GM23338 (cell line): ENCODE measurements at regions not wholly inside any gene's neighbourhood (a gene's known extent, or its start where the extent isn't known, plus 50 kb on each side); places are given as distances from the start of the nearest gene placed in this dataset.

Experiments
- ATAC-seq: fragments of 200-7000 bp; cut with Tn5 transposase; 3 replicates; pipeline ENCODE4 v1.9.1; 2020
- DNase-seq: peaks from one replicate; pipeline ENCODE4 v3.0.0-alpha.2; 2015; ENCODE audit warnings: low spot score
- H2AFZ ChIP-seq: fragments of 200-600 bp; sonication (generic); 2 replicates; pipeline ENCODE4 v1.8.0; 2016; ENCODE audit warnings: antibody characterized with exemption, mild to moderate bottlenecking, moderate library complexity
- H3F3A ChIP-seq: fragments of 200-600 bp; sonication (generic); replicated peaks from 2 replicates; pipeline ENCODE4 v1.8.0; 2017; ENCODE audit warnings: antibody characterized with exemption, mixed run types, low read depth
- H3K27ac ChIP-seq: fragments of 200-600 bp; sonication (generic); 2 replicates; pipeline ENCODE4 v1.6.1; 2016; ENCODE audit warnings: low read depth
- H3K27me3 ChIP-seq: fragments of 200-600 bp; sonication (generic); 2 replicates; pipeline ENCODE4 v1.8.0; 2016; ENCODE audit warnings: mild to moderate bottlenecking, mixed run types, moderate library complexity; ENCODE audit not compliant: insufficient read depth
- H3K36me3 ChIP-seq: fragments of 200-600 bp; sonication (generic); 2 replicates; pipeline ENCODE4 v1.8.0; 2016; ENCODE audit warnings: mild to moderate bottlenecking; ENCODE audit not compliant: insufficient read depth
- H3K4me1 ChIP-seq: fragments of 200-600 bp; sonication (generic); 2 replicates; pipeline ENCODE4 v1.8.0; 2016; ENCODE audit warnings: mild to moderate bottlenecking, moderate library complexity; ENCODE audit not compliant: insufficient read depth
- H3K4me2 ChIP-seq: fragments of 200-600 bp; sonication (generic); 2 replicates; pipeline ENCODE4 v1.7.1; 2017; ENCODE audit warnings: mixed run types
- H3K4me3 ChIP-seq: fragments of 200-600 bp; sonication (generic); 2 replicates; pipeline ENCODE4 v1.6.1; 2016; ENCODE audit warnings: mixed run types
- H3K79me2 ChIP-seq: fragments of 200-600 bp; sonication (generic); replicated peaks from 2 replicates; pipeline ENCODE4 v1.8.0; 2017; ENCODE audit warnings: mild to moderate bottlenecking; ENCODE audit not compliant: insufficient read depth
- H3K9me2 ChIP-seq: fragments of 200-600 bp; sonication (generic); 2 replicates; pipeline ENCODE4 v1.8.0; 2017; ENCODE audit not compliant: insufficient read depth
- H4K20me1 ChIP-seq: fragments of 200-600 bp; sonication (generic); replicated peaks from 2 replicates; pipeline ENCODE4 v1.8.0; 2017; ENCODE audit warnings: mild to moderate bottlenecking; ENCODE audit not compliant: insufficient read depth
- H3K27ac Mint-ChIP-seq: 2 replicates; pipeline ENCODE4 v1.8.0; 2020; ENCODE audit warnings: inconsistent platforms, mild to moderate bottlenecking, moderate library complexity, mixed read lengths
- H3K27me3 Mint-ChIP-seq: 3 replicates; pipeline ENCODE4 v1.8.0; 2022; ENCODE audit warnings: low read depth, mild to moderate bottlenecking, moderate library complexity, mixed read lengths, inconsistent platforms; ENCODE audit not compliant: insufficient read depth, poor library complexity
- H3K36me3 Mint-ChIP-seq: 3 replicates; pipeline ENCODE4 v1.8.0; 2021; ENCODE audit warnings: low read depth, mild to moderate bottlenecking, inconsistent platforms, moderate library complexity, mixed read lengths
- H3K4me1 Mint-ChIP-seq: 3 replicates; pipeline ENCODE4 v1.8.0; 2020; ENCODE audit warnings: mild to moderate bottlenecking, inconsistent platforms, mixed read lengths
- H3K4me3 Mint-ChIP-seq: 3 replicates; pipeline ENCODE4 v1.8.0; 2021; ENCODE audit warnings: moderate library complexity, mild to moderate bottlenecking, inconsistent platforms, mixed read lengths
- H3K9me3 Mint-ChIP-seq: 3 replicates; pipeline ENCODE4 v1.8.0; 2020; ENCODE audit warnings: moderate library complexity, mild to moderate bottlenecking, inconsistent platforms, mixed read lengths
- CREB1 ChIP-seq: fragments of 250-450 bp; sonication (Bioruptor Pico); IDR thresholded peaks from 2 replicates; pipeline ENCODE4 v1.5.0; 2020; ENCODE audit warnings: low read depth, mild to moderate bottlenecking, moderate library complexity
- CTCF ChIP-seq, 2 experiments: fragments of 200-600 bp in 1 of 2; sonication (generic) in 1 of 2; conservative IDR thresholded peaks; 2 replicates each; pipeline versions ENCODE4 v1.5.1 to v1.6.1; 2016 to 2017; ENCODE audit warnings: antibody characterized with exemption in 2 of 2, low read depth in 2 of 2, mild to moderate bottlenecking in 2 of 2, moderate library complexity in 1 of 2
- EZH2 ChIP-seq: fragments of 200-600 bp; sonication (generic); IDR thresholded peaks from one replicate; pipeline ENCODE4 v1.8.0; 2017; ENCODE audit warnings: antibody characterized with exemption, mild to moderate bottlenecking, low read depth; ENCODE audit not compliant: unreplicated experiment
- EZH2phosphoT487 ChIP-seq: fragments of 200-600 bp; sonication (generic); IDR thresholded peaks from one replicate; pipeline ENCODE4 v1.8.1; 2018; ENCODE audit warnings: antibody characterized with exemption; ENCODE audit not compliant: unreplicated experiment
- JUNB ChIP-seq: IDR thresholded peaks from one replicate; pipeline ENCODE4 v1.6.1; 2016; ENCODE audit warnings: antibody characterized with exemption; ENCODE audit not compliant: unreplicated experiment
- NANOG ChIP-seq: IDR thresholded peaks from 2 replicates; pipeline ENCODE4 v1.6.1; 2016; ENCODE audit warnings: antibody characterized with exemption, borderline replicate concordance
- POLR2AphosphoS5 ChIP-seq: IDR thresholded peaks from 2 replicates; pipeline ENCODE4 v1.6.1; 2016; ENCODE audit warnings: antibody characterized with exemption, low read depth
- REST ChIP-seq: IDR thresholded peaks from one replicate; pipeline ENCODE4 v1.6.1; 2018; ENCODE audit warnings: antibody characterized with exemption; ENCODE audit not compliant: unreplicated experiment
- STAT1 ChIP-seq: IDR thresholded peaks from one replicate; pipeline ENCODE4 v1.6.1; 2016; ENCODE audit warnings: antibody characterized with exemption; ENCODE audit not compliant: unreplicated experiment
- ZNF114 ChIP-seq: fragments of 250-450 bp; sonication (Bioruptor Pico); IDR thresholded peaks from 2 replicates; pipeline ENCODE4 v1.5.0; 2020; ENCODE audit warnings: mild to moderate bottlenecking, moderate library complexity
- ZNF331 ChIP-seq: fragments of 250-450 bp; sonication (Bioruptor Pico); IDR thresholded peaks from 2 replicates; pipeline ENCODE4 v1.5.0; 2020; ENCODE audit warnings: low read depth, mild to moderate bottlenecking, moderate library complexity
- TF ChIP-seq, protein P1 (sequence below): fragments of 250-450 bp; sonication (Bioruptor Pico); IDR thresholded peaks from 2 replicates; pipeline ENCODE4 v1.5.0; 2020; ENCODE audit warnings: mild to moderate bottlenecking, moderate library complexity
- TF ChIP-seq, protein P2 (sequence below): IDR thresholded peaks from 2 replicates; pipeline ENCODE4 v1.6.1; 2016; ENCODE audit warnings: antibody characterized with exemption

DNA sequence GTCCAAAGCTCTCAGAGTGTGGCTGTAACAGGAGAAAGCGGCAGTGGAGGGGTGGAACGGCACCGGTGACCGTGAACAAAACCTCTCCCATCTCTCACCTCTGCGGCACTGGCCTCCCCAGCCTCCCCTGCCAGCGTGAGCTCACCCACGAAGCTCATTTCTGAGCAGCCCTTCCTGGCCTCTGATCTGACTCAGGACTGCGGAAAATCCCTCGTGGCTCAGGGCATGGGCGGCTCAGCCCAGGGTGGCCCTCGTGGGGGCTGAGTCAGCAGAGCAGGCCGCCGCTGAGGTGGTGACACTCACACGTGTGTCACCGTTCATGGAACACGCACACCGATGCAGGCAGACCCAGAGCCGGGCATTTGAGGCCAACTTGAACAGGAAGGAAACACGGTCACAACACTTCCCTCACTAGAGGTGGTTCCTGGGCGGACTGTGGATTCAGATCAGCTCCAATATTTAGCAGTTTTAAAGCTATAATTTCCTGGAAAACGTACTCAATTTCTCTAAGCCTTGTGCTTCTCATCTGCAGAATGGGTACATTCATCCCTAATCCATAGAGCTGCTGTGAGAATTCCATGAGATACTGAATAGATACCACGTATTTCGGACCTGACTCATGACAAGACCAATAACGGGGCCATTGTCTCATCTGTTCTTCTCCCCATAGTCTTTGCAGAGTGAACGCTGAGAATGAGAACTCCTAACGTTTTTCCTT is 115.0 kb upstream of the TMPRSS2 start:
- Histone ChIP-seq H3K79me2 (no peaks in the 10 kb centered on the region), H3K36me3 (no peaks in the 10 kb centered on the region), H3K27ac (no peak overlapping the region), H3F3A (no peaks in the 10 kb centered on the region), H3K9me2 (no peaks in the 10 kb centered on the region), H3K4me2 (no peak overlapping the region), H3K27me3 (no peaks in the 10 kb centered on the region), H4K20me1 (no peaks in the 10 kb centered on the region), H3K4me3 (no peak overlapping the region), H3K4me1 (no peaks in the 10 kb centered on the region), H2AFZ (no peak overlapping the region; the same call in 1 of the 2 replicates)
- H3K9me3 Mint-ChIP-seq: peaks cover 6% of the 10 kb centered on the region
- DNase-seq: no peak
- peaks cover 11% of the 10 kb centered on the region for H3K27me3 Mint-ChIP-seq
- no peaks in the 10 kb centered on the region for H3K4me1 Mint-ChIP-seq
- no peak for ATAC-seq
- H3K36me3 Mint-ChIP-seq: no peaks in the 10 kb centered on the region
- no peak overlapping the region for H3K4me3 Mint-ChIP-seq
- TF ChIP-seq EZH2phosphoT487 (no peak), CTCF (conservative IDR thresholded peaks at IDR 0.05; ENCODE audit: low read depth in 2 of 2) (no peak), NANOG (no peak), ZNF114 (CRISPR knock-in tag) (no peak), STAT1 (no peak), REST (no peak), JUNB (no peak), CREB1 (CRISPR knock-in tag) (no peak), POLR2AphosphoS5 (no peak), ZNF331 (no peak), EZH2 (no peak)
- TF ChIP-seq, protein P1, sequence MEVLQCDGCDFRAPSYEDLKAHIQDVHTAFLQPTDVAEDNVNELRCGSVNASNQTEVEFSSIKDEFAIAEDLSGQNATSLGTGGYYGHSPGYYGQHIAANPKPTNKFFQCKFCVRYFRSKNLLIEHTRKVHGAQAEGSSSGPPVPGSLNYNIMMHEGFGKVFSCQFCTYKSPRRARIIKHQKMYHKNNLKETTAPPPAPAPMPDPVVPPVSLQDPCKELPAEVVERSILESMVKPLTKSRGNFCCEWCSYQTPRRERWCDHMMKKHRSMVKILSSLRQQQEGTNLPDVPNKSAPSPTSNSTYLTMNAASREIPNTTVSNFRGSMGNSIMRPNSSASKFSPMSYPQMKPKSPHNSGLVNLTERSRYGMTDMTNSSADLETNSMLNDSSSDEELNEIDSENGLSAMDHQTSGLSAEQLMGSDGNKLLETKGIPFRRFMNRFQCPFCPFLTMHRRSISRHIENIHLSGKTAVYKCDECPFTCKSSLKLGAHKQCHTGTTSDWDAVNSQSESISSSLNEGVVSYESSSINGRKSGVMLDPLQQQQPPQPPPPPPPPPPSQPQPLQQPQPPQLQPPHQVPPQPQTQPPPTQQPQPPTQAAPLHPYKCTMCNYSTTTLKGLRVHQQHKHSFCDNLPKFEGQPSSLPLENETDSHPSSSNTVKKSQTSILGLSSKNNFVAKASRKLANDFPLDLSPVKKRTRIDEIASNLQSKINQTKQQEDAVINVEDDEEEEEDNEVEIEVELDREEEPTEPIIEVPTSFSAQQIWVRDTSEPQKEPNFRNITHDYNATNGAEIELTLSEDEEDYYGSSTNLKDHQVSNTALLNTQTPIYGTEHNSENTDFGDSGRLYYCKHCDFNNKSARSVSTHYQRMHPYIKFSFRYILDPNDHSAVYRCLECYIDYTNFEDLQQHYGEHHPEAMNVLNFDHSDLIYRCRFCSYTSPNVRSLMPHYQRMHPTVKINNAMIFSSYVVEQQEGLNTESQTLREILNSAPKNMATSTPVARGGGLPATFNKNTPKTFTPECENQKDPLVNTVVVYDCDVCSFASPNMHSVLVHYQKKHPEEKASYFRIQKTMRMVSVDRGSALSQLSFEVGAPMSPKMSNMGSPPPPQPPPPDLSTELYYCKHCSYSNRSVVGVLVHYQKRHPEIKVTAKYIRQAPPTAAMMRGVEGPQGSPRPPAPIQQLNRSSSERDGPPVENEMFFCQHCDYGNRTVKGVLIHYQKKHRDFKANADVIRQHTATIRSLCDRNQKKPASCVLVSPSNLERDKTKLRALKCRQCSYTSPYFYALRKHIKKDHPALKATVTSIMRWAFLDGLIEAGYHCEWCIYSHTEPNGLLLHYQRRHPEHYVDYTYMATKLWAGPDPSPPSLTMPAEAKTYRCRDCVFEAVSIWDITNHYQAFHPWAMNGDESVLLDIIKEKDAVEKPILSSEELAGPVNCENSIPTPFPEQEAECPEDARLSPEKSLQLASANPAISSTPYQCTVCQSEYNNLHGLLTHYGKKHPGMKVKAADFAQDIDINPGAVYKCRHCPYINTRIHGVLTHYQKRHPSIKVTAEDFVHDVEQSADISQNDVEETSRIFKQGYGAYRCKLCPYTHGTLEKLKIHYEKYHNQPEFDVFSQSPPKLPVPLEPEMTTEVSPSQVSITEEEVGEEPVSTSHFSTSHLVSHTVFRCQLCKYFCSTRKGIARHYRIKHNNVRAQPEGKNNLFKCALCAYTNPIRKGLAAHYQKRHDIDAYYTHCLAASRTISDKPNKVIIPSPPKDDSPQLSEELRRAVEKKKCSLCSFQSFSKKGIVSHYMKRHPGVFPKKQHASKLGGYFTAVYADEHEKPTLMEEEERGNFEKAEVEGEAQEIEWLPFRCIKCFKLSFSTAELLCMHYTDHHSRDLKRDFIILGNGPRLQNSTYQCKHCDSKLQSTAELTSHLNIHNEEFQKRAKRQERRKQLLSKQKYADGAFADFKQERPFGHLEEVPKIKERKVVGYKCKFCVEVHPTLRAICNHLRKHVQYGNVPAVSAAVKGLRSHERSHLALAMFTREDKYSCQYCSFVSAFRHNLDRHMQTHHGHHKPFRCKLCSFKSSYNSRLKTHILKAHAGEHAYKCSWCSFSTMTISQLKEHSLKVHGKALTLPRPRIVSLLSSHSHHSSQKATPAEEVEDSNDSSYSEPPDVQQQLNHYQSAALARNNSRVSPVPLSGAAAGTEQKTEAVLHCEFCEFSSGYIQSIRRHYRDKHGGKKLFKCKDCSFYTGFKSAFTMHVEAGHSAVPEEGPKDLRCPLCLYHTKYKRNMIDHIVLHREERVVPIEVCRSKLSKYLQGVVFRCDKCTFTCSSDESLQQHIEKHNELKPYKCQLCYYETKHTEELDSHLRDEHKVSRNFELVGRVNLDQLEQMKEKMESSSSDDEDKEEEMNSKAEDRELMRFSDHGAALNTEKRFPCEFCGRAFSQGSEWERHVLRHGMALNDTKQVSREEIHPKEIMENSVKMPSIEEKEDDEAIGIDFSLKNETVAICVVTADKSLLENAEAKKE: no peak
- TF ChIP-seq, protein P2, sequence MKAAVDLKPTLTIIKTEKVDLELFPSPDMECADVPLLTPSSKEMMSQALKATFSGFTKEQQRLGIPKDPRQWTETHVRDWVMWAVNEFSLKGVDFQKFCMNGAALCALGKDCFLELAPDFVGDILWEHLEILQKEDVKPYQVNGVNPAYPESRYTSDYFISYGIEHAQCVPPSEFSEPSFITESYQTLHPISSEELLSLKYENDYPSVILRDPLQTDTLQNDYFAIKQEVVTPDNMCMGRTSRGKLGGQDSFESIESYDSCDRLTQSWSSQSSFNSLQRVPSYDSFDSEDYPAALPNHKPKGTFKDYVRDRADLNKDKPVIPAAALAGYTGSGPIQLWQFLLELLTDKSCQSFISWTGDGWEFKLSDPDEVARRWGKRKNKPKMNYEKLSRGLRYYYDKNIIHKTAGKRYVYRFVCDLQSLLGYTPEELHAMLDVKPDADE: no peak
- no peak overlapping the region for H3K27ac Mint-ChIP-seq
